Osteocyte (in vitro differentiated cells): ENCODE measurements at regions not wholly inside any gene's neighbourhood (a gene's known extent, or its start where the extent isn't known, plus 50 kb on each side); places are given as distances from the start of the nearest gene placed in this dataset.

Source experiments
- DNase-seq: peaks from one replicate; pipeline ENCODE4 v3.0.0; 2021; ENCODE audit warnings: mixed read lengths; ENCODE audit not compliant: unreplicated experiment; ENCODE audit errors: extremely low spot score
- H3K27ac Mint-ChIP-seq: one replicate; pipeline ENCODE4 v1.8.0; 2021; ENCODE audit warnings: mild to moderate bottlenecking, mixed read lengths; ENCODE audit not compliant: unreplicated experiment
- H3K27me3 Mint-ChIP-seq: one replicate; pipeline ENCODE4 v1.8.0; 2021; ENCODE audit warnings: mixed read lengths; ENCODE audit not compliant: unreplicated experiment
- H3K36me3 Mint-ChIP-seq: one replicate; pipeline ENCODE4 v1.8.0; 2021; ENCODE audit warnings: mixed read lengths; ENCODE audit not compliant: unreplicated experiment
- H3K4me1 Mint-ChIP-seq: one replicate; pipeline ENCODE4 v1.8.0; 2021; ENCODE audit warnings: mixed read lengths; ENCODE audit not compliant: unreplicated experiment
- H3K4me3 Mint-ChIP-seq: one replicate; pipeline ENCODE4 v1.8.0; 2021; ENCODE audit warnings: mild to moderate bottlenecking, moderate library complexity, mixed read lengths; ENCODE audit not compliant: unreplicated experiment
- H3K9me3 Mint-ChIP-seq: one replicate; pipeline ENCODE4 v1.8.0; 2021; ENCODE audit warnings: mixed read lengths; ENCODE audit not compliant: unreplicated experiment
- CTCF ChIP-seq: fragments of 200-600 bp; sonication (generic); IDR thresholded peaks from 2 replicates; pipeline ENCODE4 v1.5.0; 2021; ENCODE audit warnings: antibody characterized with exemption, mild to moderate bottlenecking, moderate library complexity

GRCh38 chr9:81461196-81461595 lies 228.2 kb downstream of the TLE1 start:
- H3K4me3 Mint-ChIP-seq, result no peak overlapping the region
- no peaks in the 10 kb centered on the region for H3K36me3 Mint-ChIP-seq
- TF ChIP-seq CTCF, result no peak
- peaks cover 2% of the 10 kb centered on the region for H3K27me3 Mint-ChIP-seq
- peaks cover 5% of the 10 kb centered on the region for H3K9me3 Mint-ChIP-seq
- peaks cover 3% of the 10 kb centered on the region for H3K4me1 Mint-ChIP-seq
- H3K27ac Mint-ChIP-seq, result no peak overlapping the region
- DNase-seq, result no peak

GRCh38 chr9:81460693-81461092 lies 228.7 kb downstream of the TLE1 start:
- no peak for DNase-seq
- Mint-ChIP-seq H3K4me3 (no peak overlapping the region), H3K27me3 (peaks cover 2% of the 10 kb centered on the region), H3K27ac (no peak overlapping the region), H3K36me3 (no peaks in the 10 kb centered on the region), H3K9me3 (peaks cover 5% of the 10 kb centered on the region), H3K4me1 (peaks cover 3% of the 10 kb centered on the region)
- no peak for TF ChIP-seq CTCF

- H3K36me3 Mint-ChIP-seq, result no peaks in the 10 kb centered on the region
- H3K9me3 Mint-ChIP-seq, result peaks cover 5% of the 10 kb centered on the region
- no peak overlapping the region for H3K4me3 Mint-ChIP-seq
- no peak for DNase-seq
- no peaks in the 10 kb centered on the region for H3K4me1 Mint-ChIP-seq
- no peak overlapping the region for H3K27ac Mint-ChIP-seq
- peaks cover 2% of the 10 kb centered on the region for H3K27me3 Mint-ChIP-seq
- TF ChIP-seq CTCF, result no peak
Measured at GRCh38 chr9:81459591-81459990, 229.8 kb downstream of the TLE1 start.

- no peak for TF ChIP-seq CTCF
- Mint-ChIP-seq H3K9me3 (no peaks in the 10 kb centered on the region), H3K4me3 (no peak overlapping the region), H3K27me3 (peaks cover 2% of the 10 kb centered on the region), H3K4me1 (no peaks in the 10 kb centered on the region), H3K36me3 (no peaks in the 10 kb centered on the region), H3K27ac (no peak overlapping the region)
- no peak for DNase-seq
Measured at GRCh38 chr9:81456431-81457006, 232.8 kb downstream of the TLE1 start.

- Mint-ChIP-seq H3K4me3 (no peak overlapping the region), H3K27ac (no peak overlapping the region), H3K9me3 (no peaks in the 10 kb centered on the region), H3K36me3 (no peaks in the 10 kb centered on the region), H3K27me3 (peaks cover 2% of the 10 kb centered on the region), H3K4me1 (no peaks in the 10 kb centered on the region)
- DNase-seq, result no peak
- no peak for TF ChIP-seq CTCF
Measured at GRCh38 chr9:81455462-81456219, 233.7 kb downstream of the TLE1 start.
